HG03571 (cell line): ENCODE measurements at regions not wholly inside any gene's neighbourhood (a gene's known extent, or its start where the extent isn't known, plus 50 kb on each side); places are given as distances from the start of the nearest gene placed in this dataset.

ENCODE experiments used
- ATAC-seq: cut with Tn5 transposase; IDR thresholded peaks from one replicate; pipeline ENCODE4 v1.9.1; 2021; ENCODE audit not compliant: unreplicated experiment

DNA sequence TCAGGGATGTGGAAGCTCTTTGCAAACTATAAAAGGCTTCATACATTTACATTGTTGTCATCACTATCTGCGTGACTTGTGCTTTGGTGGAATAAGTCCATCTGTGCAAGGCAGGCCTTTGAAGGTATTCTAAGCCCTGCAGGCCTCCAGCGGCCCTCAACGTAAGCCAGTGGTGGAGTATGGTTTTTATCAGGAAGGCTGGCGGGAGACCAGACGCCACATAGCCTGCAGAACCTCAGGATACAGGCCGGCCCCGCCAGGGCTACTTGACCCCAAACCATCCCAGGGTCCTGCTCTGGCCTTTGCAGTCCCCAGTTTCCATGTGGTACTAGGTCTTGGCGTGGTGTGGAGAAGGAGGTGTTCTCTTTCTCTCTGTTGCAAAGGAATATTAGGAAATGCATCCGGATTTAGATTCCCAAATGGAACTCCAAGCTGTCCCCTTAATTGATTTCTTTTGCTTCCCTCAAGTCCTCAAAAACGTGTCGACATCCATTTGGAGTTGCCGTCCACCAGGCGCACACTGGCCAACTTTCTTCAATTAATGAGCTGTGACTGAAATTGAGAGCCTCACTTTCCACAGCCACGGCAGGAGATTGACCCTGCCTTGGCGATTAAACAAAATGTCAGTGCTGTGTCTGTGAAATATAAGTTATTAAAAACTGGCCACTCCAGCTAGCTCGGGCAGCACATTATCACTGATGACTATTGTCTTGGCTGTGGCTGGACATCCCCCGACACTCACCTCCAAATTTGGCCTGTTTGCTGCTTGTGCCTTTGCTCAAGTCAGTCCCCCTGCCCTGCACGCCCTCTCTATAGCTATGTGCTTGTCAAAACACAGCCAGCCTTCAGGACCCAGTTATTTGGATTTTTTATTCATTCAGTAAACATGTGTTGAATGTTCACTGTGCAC is 239.8 kb upstream of the TLE3 start:
- ATAC-seq = no peak

DNA sequence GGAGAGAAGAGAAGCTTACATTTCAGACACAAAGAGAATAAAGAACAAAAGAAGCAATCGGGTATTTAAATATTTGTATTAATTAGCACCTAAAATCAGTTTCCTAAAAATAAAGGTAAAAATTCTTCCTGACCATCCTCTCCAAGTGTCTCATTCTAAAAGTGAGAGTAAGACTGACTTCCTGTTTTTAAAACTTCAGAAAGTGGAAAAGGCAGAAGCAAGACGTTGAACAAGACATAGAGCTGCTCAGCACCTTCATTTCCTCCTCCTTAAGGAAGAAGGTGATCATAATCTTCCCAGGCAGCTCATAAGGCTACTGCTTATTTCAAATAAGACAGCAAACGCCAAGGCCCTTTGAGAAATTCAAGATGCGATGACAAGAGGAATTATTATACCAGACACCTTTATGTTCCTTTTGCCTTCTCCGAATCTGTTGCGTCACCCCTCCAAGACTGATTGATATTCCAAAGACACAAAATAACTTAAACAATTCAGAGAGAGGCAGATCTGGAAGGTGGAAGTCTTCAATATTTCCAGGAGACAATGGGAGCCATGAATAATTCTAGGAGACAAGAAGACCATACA is 238.8 kb upstream of the TLE3 start:
- no peak for ATAC-seq

- ATAC-seq = no peak
Observed at GRCh38 chr15:70334286-70334685, 236.6 kb upstream of the TLE3 start.

DNA sequence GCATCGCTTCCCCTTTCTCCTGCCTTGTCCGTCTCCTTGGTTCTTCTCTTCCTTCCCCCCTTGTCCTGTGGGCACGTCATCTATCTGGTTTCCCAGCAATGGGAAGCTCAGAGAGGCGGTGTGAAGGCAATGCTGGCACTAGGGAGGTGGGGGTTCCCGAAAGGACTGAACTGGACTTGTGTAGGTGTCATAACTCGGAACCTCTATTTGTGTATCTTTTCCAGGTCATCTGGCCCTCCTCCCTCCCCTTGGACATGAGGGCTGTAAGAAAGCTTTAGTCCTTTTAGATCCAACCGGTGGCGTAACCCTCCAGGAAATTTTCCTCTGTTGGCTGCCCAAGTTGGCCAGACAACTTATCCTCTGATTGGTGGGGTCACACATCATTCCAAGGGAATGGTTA is 231.5 kb upstream of the TLE3 start:
- ATAC-seq = no peak

- ATAC-seq = no peak
Observed at GRCh38 chr15:70328679-70329115, 231.0 kb upstream of the TLE3 start.

- no peak for ATAC-seq
Observed at GRCh38 chr15:70327856-70328678, 230.3 kb upstream of the TLE3 start.

GRCh38 chr15:70327328-70327855 is 229.7 kb upstream of the TLE3 start:
- no peak for ATAC-seq

DNA sequence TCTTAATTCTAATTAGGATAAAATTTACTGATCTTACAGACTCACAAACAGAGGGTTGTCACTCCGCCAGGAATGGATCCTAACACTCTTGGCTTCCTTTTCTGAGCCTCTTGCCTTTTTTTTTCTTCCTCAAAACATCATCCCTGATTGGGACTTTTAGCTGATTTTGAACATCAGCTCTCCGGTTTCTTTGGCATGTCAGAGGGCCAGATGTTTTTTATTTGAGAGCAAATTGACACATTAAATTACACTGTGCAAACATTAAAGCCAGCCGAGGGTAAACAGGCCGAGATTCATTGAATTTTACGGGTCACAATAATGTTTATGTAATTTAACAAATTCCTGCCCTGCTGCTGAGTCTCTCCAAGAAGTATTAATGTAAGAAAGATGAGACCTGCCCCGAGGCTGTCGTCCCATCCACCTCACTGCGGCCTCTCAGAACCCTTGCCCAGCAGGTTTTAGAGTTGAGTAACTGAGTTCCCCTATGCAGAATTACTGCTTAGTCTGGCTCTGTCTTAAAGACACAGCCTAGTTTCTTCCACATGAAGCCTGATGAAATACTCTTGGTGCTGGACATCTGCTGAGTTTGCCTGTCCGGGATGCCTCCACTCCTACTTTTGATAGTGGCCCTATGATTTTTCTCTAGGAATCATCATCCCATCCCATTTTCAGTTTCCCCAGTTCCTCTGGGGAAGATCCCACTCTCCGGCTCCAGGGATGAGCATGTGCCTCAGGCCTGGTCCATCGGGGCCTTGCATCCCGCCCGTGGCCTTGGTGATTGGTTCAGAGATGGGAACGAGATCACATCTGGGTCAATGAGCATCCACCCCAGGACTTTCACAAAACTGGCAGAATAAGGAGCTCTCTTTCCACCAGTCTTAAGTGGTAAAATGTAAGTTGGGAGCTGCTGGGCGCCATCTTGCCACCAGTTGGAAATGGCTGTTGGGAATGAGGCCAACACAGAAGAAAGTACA is 226.6 kb upstream of the TLE3 start:
- ATAC-seq = no peak

DNA sequence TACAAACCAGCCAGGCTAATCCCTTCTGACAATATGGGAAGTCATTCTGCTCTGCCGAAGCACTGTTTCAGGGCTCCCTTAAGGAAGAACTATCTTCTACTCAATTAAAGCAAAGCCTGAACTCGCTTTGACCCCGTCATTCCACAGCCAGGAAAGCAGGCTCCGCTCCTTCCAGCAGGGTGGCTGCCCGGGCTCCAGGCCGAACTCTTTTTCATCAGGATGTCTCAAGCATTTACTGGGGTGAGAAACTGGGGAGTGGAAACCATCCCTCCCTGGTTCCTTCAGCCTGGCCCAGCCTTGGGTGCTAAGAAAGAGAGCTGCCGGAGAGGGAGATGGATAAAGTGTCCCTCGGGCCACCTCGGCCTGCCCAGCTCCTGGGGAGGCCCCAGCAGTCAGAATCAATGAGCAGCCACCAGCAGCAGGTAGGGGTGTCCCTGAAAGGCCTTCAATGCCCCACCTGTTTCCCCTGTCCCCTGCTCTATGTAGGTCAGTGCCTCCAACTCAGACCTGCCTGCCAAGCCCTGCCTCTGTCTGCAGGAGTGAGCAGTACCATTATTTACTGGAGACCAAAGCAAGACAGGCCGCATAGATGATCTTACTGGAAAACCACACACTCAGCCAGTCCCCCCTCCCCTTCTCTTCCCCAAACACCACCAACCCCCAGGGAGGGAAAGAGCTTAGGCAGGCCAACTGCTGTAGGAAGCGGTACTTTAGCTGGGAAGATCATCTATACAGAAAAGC is 225.6 kb upstream of the TLE3 start:
- ATAC-seq = no peak

GRCh38 chr15:70322051-70322668 is 224.4 kb upstream of the TLE3 start:
- no peak for ATAC-seq

- no peak for ATAC-seq
Observed at GRCh38 chr15:70321172-70321819, 223.6 kb upstream of the TLE3 start.

DNA sequence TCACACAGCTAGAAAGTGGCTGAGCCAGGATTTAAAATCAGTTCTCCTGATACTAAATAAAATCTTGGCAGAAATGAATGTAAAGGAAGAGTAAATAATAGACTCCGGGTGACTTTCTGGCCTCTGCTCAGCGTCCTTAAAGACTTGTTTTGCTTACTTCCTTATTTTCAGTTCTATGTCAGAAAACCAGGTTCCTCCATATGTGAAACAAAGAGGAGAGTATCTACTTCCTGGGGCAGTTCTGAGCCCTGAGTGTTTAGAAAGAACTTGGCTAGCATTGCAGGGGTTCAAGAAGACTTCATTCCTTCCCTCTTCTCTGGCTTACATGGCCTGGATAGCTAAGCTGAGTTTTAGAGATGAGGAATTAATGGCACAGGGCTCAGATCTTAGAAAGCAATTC is 222.8 kb upstream of the TLE3 start:
- no peak for ATAC-seq

- no peak for ATAC-seq
Observed at GRCh38 chr15:70320077-70320476, 222.4 kb upstream of the TLE3 start.

- peak; percentile 89 for ATAC-seq
Observed at GRCh38 chr15:70319466-70319865, 221.7 kb upstream of the TLE3 start.

GRCh38 chr15:70318594-70319465 is 221.1 kb upstream of the TLE3 start:
- ATAC-seq = peak; percentile 12

- ATAC-seq = no peak
Observed at GRCh38 chr15:70316059-70316600, 218.4 kb upstream of the TLE3 start.

DNA sequence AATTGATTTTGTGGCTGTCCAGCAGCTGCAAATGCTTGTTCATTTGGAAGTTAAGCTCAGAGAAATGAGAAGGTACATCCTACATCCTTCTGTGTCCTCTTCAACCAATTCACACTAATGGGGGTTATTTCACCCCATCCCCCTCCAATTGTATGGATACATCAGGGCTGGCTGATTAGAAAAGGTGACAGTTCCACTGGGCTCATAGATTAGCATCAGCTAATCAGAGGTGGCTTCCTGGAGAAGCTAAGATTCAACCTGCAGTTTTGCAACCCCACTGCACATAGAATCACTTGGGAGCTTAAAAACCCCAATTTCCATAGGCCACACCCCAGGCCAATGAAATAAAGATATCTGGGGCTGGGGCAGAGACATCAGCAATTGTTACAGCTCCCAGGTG is 217.7 kb upstream of the TLE3 start:
- ATAC-seq = no peak
